Testis (tissue), 2 donors: ENCODE measurements at regions not wholly inside any gene's neighbourhood (a gene's known extent, or its start where the extent isn't known, plus 50 kb on each side); places are given as distances from the start of the nearest gene placed in this dataset.
A peak's percentile ranks its signal among the peaks of the same experiment; 100 is the strongest.

Source experiments
- DNase-seq: peaks from one replicate; pipeline ENCODE4 v3.0.0-alpha.2; 2019
- H3K27ac ChIP-seq, 2 donors: fragments of 200-600 bp; sonication (generic); one replicate each; pipeline ENCODE4 v1.5.1; 2019
- H3K27me3 ChIP-seq: fragments of 200-600 bp; sonication (generic); one replicate; pipeline ENCODE4 v1.5.1; 2019
- H3K36me3 ChIP-seq: fragments of 200-600 bp; sonication (generic); one replicate; pipeline ENCODE4 v1.5.1; 2017; ENCODE audit warnings: low read depth; ENCODE audit errors: missing control alignments
- H3K4me1 ChIP-seq: fragments of 200-600 bp; sonication (generic); one replicate; pipeline ENCODE4 v1.5.1; 2019
- H3K4me3 ChIP-seq, 2 donors: fragments of 200-600 bp; sonication (generic); one replicate each; pipeline ENCODE4 v1.5.1; 2017 to 2019
- H3K9me3 ChIP-seq: fragments of 200-600 bp; sonication (generic); one replicate; pipeline ENCODE4 v1.5.1; 2017
- POLR2A ChIP-seq: fragments of 450-650 bp; IDR thresholded peaks from one replicate; pipeline ENCODE4 v1.6.1; 2017; ENCODE audit warnings: antibody characterized with exemption, mild to moderate bottlenecking, moderate library complexity
- WGBS, 2 donors: methylation state at CpG; one replicate each; pipeline ENCODE4 v1.1.5; 2018; 5-methylcytosine and 5-hydroxymethylcytosine counted together
- intact Hi-C: fragments of 100-400 bp; cut with DNase I; formaldehyde crosslinking; loops from one replicate; pipeline ENCODE4 v1.15.1; 2023; ENCODE audit warnings: low total_unique reads
- TF ChIP-seq, protein P1 (sequence below), 3 experiments: fragments of 450-650 bp in 2 of 3; fragments of 200-600 bp in 1 of 3; sonication (generic) in 1 of 3; IDR thresholded peaks; one replicate each; pipeline ENCODE4 v1.5.1; 2016 to 2019; ENCODE audit warnings: antibody characterized with exemption in 3 of 3, mild to moderate bottlenecking in 2 of 3, moderate library complexity in 1 of 3

DNA sequence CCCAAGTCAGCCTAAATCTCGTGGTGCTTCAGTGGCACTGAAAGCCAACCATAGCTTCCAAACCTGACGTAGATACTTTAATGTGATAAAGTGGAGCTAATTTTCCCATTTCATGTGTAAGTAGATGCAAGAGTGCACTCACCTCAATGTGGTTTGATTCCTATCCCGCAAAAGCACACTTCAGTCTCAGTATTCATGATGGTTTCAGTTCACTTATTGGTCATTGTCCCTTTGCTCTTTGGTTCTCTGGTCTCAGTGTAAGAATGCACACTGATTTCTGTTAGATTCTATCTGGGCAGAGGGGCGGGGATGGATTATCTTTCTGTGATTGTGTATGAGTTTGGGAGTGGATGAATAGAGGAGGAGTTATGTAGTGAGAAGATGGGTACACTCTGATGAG lies 340.6 kb downstream of the KCNRG start:
- WGBS, 2 donors = 92 to 93% methylated on average over 4 of the region's 4 CpGs

DNA sequence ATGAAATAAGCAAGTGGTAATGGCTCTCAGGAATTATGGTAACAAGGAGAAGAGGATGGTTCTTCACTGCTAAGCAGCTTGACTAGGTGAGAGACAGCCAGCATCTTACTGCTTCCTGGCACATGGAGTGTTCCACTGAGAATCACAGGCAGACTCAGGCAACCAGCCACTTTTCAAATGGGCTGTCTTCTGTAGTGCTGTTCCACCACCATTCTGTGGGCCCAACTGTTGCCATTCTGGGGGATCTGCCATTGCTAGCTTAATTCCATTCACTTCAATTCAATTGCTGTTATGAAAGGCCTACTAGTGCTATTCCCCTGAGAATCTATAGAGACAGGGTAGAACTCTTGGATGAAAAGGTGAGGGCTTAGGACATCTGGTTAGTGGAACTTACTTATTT lies 341.9 kb downstream of the KCNRG start:
- TF ChIP-seq, protein P1, sequence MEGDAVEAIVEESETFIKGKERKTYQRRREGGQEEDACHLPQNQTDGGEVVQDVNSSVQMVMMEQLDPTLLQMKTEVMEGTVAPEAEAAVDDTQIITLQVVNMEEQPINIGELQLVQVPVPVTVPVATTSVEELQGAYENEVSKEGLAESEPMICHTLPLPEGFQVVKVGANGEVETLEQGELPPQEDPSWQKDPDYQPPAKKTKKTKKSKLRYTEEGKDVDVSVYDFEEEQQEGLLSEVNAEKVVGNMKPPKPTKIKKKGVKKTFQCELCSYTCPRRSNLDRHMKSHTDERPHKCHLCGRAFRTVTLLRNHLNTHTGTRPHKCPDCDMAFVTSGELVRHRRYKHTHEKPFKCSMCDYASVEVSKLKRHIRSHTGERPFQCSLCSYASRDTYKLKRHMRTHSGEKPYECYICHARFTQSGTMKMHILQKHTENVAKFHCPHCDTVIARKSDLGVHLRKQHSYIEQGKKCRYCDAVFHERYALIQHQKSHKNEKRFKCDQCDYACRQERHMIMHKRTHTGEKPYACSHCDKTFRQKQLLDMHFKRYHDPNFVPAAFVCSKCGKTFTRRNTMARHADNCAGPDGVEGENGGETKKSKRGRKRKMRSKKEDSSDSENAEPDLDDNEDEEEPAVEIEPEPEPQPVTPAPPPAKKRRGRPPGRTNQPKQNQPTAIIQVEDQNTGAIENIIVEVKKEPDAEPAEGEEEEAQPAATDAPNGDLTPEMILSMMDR (IDR thresholded peaks at IDR 0.05) = no peak
- no peak for TF ChIP-seq POLR2A

More for the DNA sequence above, 340.6 kb downstream of the KCNRG start:
- no peaks in the 10 kb centered on the region for H3K27me3 ChIP-seq
- no peaks in the 10 kb centered on the region for H3K36me3 ChIP-seq
- no peak for DNase-seq
- intact Hi-C loops = no loop called here
- H3K9me3 ChIP-seq = no peaks in the 10 kb centered on the region
- H3K27ac ChIP-seq = no peak overlapping the region
- H3K4me1 ChIP-seq = peaks cover 14% of the 10 kb centered on the region
- H3K4me3 ChIP-seq = no peak overlapping the region
- TF ChIP-seq POLR2A = no peak
- TF ChIP-seq, protein P1 (IDR thresholded peaks at IDR 0.05) = no peak

DNA sequence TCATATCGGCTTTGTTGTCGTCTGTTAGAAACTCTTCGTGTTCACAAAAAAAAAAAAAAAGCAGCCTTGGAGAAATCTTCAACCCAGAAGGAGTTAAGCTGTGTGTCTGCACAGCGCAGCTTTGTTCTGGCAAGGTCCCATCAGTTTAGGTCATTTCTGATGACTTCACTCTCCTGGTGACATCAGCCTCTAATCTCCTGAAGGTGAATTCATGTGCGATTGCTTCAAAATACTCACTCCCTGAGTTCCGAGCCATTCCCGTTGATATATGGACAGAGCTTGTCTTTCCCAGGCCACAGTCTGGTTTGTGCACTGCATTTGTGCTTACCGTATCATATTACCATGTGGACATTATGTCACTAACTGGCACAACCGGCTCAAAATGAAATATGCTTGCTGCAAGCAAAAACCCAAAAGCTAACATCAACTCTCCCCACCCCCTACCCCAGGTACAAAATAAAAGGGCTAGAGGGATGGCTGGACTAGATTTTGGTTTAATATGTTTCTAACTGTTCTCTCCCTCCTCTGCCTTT lies 342.4 kb downstream of the KCNRG start:
- H3K36me3 ChIP-seq = no peaks in the 10 kb centered on the region
- no peak overlapping the region for H3K4me3 ChIP-seq
- TF ChIP-seq POLR2A = no peak
- TF ChIP-seq, protein P1 (IDR thresholded peaks at IDR 0.05) = no peak
- WGBS, 2 donors = 44 to 60% methylated on average over 9 of the region's 9 CpGs
- H3K9me3 ChIP-seq = no peaks in the 10 kb centered on the region
- intact Hi-C loops = no loop called here
- H3K4me1 ChIP-seq = peaks cover 14% of the 10 kb centered on the region
- peak; percentile 41 for DNase-seq
- no peaks in the 10 kb centered on the region for H3K27me3 ChIP-seq
- peak overlapping the region in 1 of 2 donors; percentile 15 for H3K27ac ChIP-seq

More for the DNA sequence above, 341.9 kb downstream of the KCNRG start:
- Histone ChIP-seq H3K27ac (no peak overlapping the region), H3K36me3 (no peaks in the 10 kb centered on the region), H3K9me3 (no peaks in the 10 kb centered on the region), H3K27me3 (no peaks in the 10 kb centered on the region), H3K4me1 (peaks cover 14% of the 10 kb centered on the region), H3K4me3 (no peak overlapping the region)
- DNase-seq = no peak
- intact Hi-C loops = no loop called here

DNA sequence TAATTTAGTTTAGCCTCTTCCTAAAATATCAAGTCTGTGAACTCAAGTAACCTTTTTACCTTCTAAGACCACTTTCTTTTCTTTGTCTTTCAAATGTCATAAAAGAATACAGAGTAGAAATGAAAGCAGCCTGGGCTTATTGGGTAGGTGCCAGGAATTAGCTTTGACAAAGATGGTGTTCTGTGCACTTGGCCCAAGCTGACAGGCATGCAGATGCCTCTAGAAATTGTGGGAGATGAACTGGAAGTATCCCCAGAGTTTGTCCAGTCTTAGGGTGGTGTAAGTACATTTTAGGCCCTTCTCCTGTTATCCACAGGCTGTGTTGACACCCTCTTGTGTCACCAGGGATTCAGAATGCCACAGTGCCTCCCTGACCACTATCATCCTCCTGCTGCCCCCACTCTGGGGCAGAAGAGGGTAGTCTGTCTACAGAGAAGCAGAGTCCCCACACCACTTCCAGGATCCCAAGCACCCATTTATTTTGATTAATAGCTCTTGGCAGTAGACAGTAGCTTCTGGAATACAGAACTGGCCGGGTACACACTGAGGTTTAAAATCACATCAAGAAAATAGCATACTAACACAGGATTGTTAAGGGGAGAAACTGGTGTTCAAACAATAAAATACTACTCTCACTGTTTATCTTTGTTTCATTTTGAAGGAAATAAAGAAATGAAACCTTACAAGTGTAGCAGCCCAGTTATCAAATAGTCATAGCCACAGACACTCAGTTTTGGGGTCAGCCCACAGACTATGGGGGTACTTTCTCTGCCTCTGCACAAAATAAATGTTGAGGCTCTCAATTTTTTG lies 343.2 kb downstream of the KCNRG start:
- Histone ChIP-seq H3K36me3 (no peaks in the 10 kb centered on the region), H3K9me3 (no peaks in the 10 kb centered on the region), H3K27ac (peak overlapping the region in 1 of 2 donors; percentile 15), H3K4me3 (no peak overlapping the region), H3K27me3 (no peaks in the 10 kb centered on the region), H3K4me1 (peaks cover 14% of the 10 kb centered on the region)
- no peak for DNase-seq
- WGBS, 2 donors = 37 to 44% methylated on average over 1 of the region's 1 CpG
- TF ChIP-seq, protein P1 (IDR thresholded peaks at IDR 0.05) = no peak
- no peak for TF ChIP-seq POLR2A
- intact Hi-C loops = no loop called here

DNA sequence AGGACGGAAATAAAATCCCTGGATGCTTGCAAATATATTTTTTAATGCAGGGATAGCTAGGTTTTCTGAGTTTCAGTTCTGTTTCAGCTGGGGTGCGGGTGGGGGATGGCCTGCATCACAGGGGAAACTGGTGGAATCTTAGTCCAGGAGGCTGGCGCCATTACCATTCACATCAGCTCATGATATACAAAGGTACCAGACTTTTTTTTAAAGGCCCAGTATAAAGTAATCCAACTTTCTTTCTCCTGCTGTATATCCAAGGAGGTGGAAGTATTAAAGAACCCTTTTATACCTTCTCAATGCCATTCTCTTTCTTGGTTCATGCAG lies 343.8 kb downstream of the KCNRG start:
- TF ChIP-seq, protein P1 (IDR thresholded peaks at IDR 0.05) = no peak
- no peak for TF ChIP-seq POLR2A
- Histone ChIP-seq H3K4me1 (peaks cover 14% of the 10 kb centered on the region), H3K36me3 (no peaks in the 10 kb centered on the region), H3K4me3 (no peak overlapping the region), H3K27ac (no peak overlapping the region), H3K9me3 (no peaks in the 10 kb centered on the region), H3K27me3 (no peaks in the 10 kb centered on the region)
- intact Hi-C loops = no loop called here
- DNase-seq = no peak
- WGBS, 2 donors = 92 to 94% methylated on average over 3 of the region's 3 CpGs
